ENCODE measurements at regions not wholly inside any gene's neighbourhood (a gene's known extent, or its start where the extent isn't known, plus 50 kb on each side); places are given as distances from the start of the nearest gene placed in this dataset.

GRCh38 chr17:69723741-69724140 is 309.2 kb downstream of the MAP2K6 start:
- H3K36me3 ChIP-seq (ENCODE audit: low read depth, missing control alignments), result no peaks in the 10 kb centered on the region
- no peak for DNase-seq
- no peak overlapping the region for H3K4me3 ChIP-seq
- H3K9me3 ChIP-seq, result no peaks in the 10 kb centered on the region
- H3K27ac ChIP-seq, result no peak overlapping the region
- H3K27me3 ChIP-seq, result no peaks in the 10 kb centered on the region
- TF ChIP-seq POLR2A (IDR thresholded peaks at IDR 0.05), result no peak
- intact Hi-C loops (cut with DNase I; ENCODE audit: low total_unique reads), result no loop called here
- H3K4me1 ChIP-seq, result peaks cover 1% of the 10 kb centered on the region

GRCh38 chr17:69724238-69724637 is 309.7 kb downstream of the MAP2K6 start:
- no peak for DNase-seq
- TF ChIP-seq POLR2A (IDR thresholded peaks at IDR 0.05), result no peak
- TF ChIP-seq CTCF (IDR thresholded peaks at IDR 0.05), result no peak
- Histone ChIP-seq H3K36me3 (ENCODE audit: low read depth, missing control alignments) (no peaks in the 10 kb centered on the region), H3K4me1 (no peaks in the 10 kb centered on the region), H3K27me3 (no peaks in the 10 kb centered on the region), H3K27ac (no peak overlapping the region), H3K4me3 (no peak overlapping the region), H3K9me3 (no peaks in the 10 kb centered on the region)
- intact Hi-C loops (cut with DNase I; ENCODE audit: low total_unique reads), result no loop called here
- WGBS, 2 donors, result 64 to 75% methylated on average over 1 of the region's 1 CpG

GRCh38 chr17:69725146-69725545 is 310.6 kb downstream of the MAP2K6 start:
- no peak for DNase-seq
- no peaks in the 10 kb centered on the region for H3K36me3 ChIP-seq (ENCODE audit: low read depth, missing control alignments)
- no peak overlapping the region for H3K27ac ChIP-seq
- intact Hi-C loops (cut with DNase I; ENCODE audit: low total_unique reads), result no loop called here
- H3K9me3 ChIP-seq, result no peaks in the 10 kb centered on the region
- TF ChIP-seq POLR2A (IDR thresholded peaks at IDR 0.05) (no peak), CTCF (IDR thresholded peaks at IDR 0.05) (no peak)
- H3K4me3 ChIP-seq, result no peak overlapping the region
- H3K27me3 ChIP-seq, result no peaks in the 10 kb centered on the region
- 96% methylated on average over 3 of the region's 3 CpGs for WGBS, 2 donors
- H3K4me1 ChIP-seq, result no peaks in the 10 kb centered on the region

GRCh38 chr17:69728816-69729215 is 314.3 kb downstream of the MAP2K6 start:
- DNase-seq, result no peak
- Histone ChIP-seq H3K27me3 (no peaks in the 10 kb centered on the region), H3K4me1 (no peaks in the 10 kb centered on the region), H3K4me3 (no peak overlapping the region), H3K9me3 (no peaks in the 10 kb centered on the region), H3K27ac (no peak overlapping the region), H3K36me3 (ENCODE audit: low read depth, missing control alignments) (no peaks in the 10 kb centered on the region)
- WGBS, 2 donors, result 77 to 88% methylated on average over 2 of the region's 2 CpGs
- intact Hi-C loops (cut with DNase I; ENCODE audit: low total_unique reads), result no loop called here
- TF ChIP-seq CTCF (IDR thresholded peaks at IDR 0.05) (no peak), POLR2A (IDR thresholded peaks at IDR 0.05) (no peak)

- Histone ChIP-seq H3K27me3 (no peaks in the 10 kb centered on the region), H3K9me3 (no peaks in the 10 kb centered on the region), H3K36me3 (ENCODE audit: low read depth, missing control alignments) (no peaks in the 10 kb centered on the region), H3K27ac (no peak overlapping the region), H3K4me3 (no peak overlapping the region), H3K4me1 (no peaks in the 10 kb centered on the region)
- no peak for TF ChIP-seq POLR2A (IDR thresholded peaks at IDR 0.05)
- no peak for TF ChIP-seq CTCF (IDR thresholded peaks at IDR 0.05)
- intact Hi-C loops (cut with DNase I; ENCODE audit: low total_unique reads), result no loop called here
- DNase-seq, result no peak
Measured at GRCh38 chr17:69729944-69730343, 315.4 kb downstream of the MAP2K6 start.

All from testis (tissue), 2 donors.